HEK293T (cell line): ENCODE measurements at regions not wholly inside any gene's neighbourhood (a gene's known extent, or its start where the extent isn't known, plus 50 kb on each side); places are given as distances from the start of the nearest gene placed in this dataset.

Source experiments
- ARNT ChIP-seq: fragments of 450-650 bp; IDR thresholded peaks from 2 replicates; pipeline ENCODE4 v1.6.1; 2017; ENCODE audit warnings: mild to moderate bottlenecking
- BHLHE40 ChIP-seq: fragments of 450-650 bp; IDR thresholded peaks from 2 replicates; pipeline ENCODE4 v1.6.1; 2016; ENCODE audit warnings: mild to moderate bottlenecking, moderate library complexity, borderline replicate concordance
- CTBP1 ChIP-seq: fragments of 450-650 bp; IDR thresholded peaks from 2 replicates; pipeline ENCODE4 v1.6.1; 2016; ENCODE audit warnings: borderline replicate concordance
- FOXK2 ChIP-seq: fragments of 450-650 bp; IDR thresholded peaks from 2 replicates; pipeline ENCODE4 v1.6.1; 2016; ENCODE audit warnings: mild to moderate bottlenecking
- FOXM1 ChIP-seq: fragments of 450-650 bp; IDR thresholded peaks from 2 replicates; pipeline ENCODE4 v1.6.1; 2017; ENCODE audit warnings: mild to moderate bottlenecking, borderline replicate concordance
- HDGF ChIP-seq: fragments of 450-650 bp; IDR thresholded peaks from 2 replicates; pipeline ENCODE4 v1.6.1; 2017; ENCODE audit warnings: antibody characterized with exemption, borderline replicate concordance
- L3MBTL2 ChIP-seq: fragments of 450-650 bp; conservative IDR thresholded peaks from 2 replicates; pipeline ENCODE4 v1.6.1; 2016; ENCODE audit warnings: mild to moderate bottlenecking
- LEF1 ChIP-seq: fragments of 450-650 bp; IDR thresholded peaks from 2 replicates; pipeline ENCODE4 v1.6.1; 2017; ENCODE audit warnings: mild to moderate bottlenecking, borderline replicate concordance
- NFRKB ChIP-seq: fragments of 450-650 bp; IDR thresholded peaks from 2 replicates; pipeline ENCODE4 v1.6.1; 2016; ENCODE audit warnings: mild to moderate bottlenecking, moderate library complexity
- SP1 ChIP-seq: fragments of 450-650 bp; IDR thresholded peaks from 2 replicates; pipeline ENCODE4 v1.6.1; 2017
- SUZ12 ChIP-seq: fragments of 450-650 bp; IDR thresholded peaks from 2 replicates; pipeline ENCODE4 v1.6.1; 2016; ENCODE audit warnings: mild to moderate bottlenecking
- TARDBP ChIP-seq: fragments of 450-650 bp; IDR thresholded peaks from 2 replicates; pipeline ENCODE4 v1.6.1; 2016
- ZNF384 ChIP-seq: fragments of 450-650 bp; IDR thresholded peaks from 2 replicates; pipeline ENCODE4 v1.6.1; 2016

DNA sequence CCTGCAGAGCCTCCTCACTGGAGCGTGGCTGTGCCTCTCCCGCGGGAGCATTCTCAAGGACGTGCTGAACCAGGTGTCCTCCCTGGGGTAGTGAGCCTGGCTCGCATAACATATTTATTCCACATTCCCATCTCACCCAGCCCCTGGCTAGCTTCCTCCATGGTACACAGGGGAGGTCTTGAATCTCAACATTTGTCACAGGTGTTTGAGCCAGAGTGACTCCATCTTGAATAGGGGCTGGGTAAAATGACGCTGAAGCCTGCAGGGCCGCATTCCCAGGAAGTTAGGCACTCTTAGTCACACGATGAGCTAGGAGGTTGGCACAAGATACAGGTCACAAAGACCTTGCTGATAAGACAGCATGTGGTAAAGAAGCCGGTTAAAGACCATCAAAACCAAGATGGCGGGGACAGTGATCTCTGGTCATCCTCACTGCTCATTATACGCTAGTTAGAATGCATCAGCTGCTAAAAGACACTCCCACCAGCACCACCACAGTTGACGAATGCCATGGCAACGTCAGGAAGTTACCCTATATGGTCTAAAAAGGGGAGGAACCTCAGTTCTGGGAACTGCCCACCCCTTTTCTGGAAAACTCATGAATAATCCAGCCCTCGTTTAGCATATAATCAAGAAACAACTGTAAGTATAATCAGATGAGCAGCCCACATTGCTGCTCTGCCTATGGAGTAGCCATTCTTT lies 273.8 kb upstream of the IRX4 start:
- TF ChIP-seq CTBP1: no peak
- TF ChIP-seq ZNF384: no peak
- TF ChIP-seq SP1: no peak
- TF ChIP-seq L3MBTL2: no peak
- no peak for TF ChIP-seq FOXM1
- no peak for TF ChIP-seq BHLHE40
- TF ChIP-seq SUZ12: no peak
- TF ChIP-seq TARDBP: no peak
- no peak for TF ChIP-seq LEF1
- no peak for TF ChIP-seq ARNT
- TF ChIP-seq NFRKB: no peak
- TF ChIP-seq FOXK2: no peak
- TF ChIP-seq HDGF: no peak
